WTC11 (cell line): ENCODE measurements at regions not wholly inside any gene's neighbourhood (a gene's known extent, or its start where the extent isn't known, plus 50 kb on each side); places are given as distances from the start of the nearest gene placed in this dataset.

Experiments
- ATAC-seq: fragments of 200-7000 bp; cut with Tn5 transposase; 2 replicates; pipeline ENCODE4 v1.10.0; 2021; ENCODE audit warnings: mild to moderate bottlenecking, moderate library complexity
- CTCF ChIA-PET: fragments of 300-600 bp; sonication (Branson Sonifier 250); formaldehyde crosslinking; loops from one replicate; lab custom pipeline; 2021; ENCODE audit warnings: antibody characterized with exemption; lab: Charles Lee
- POLR2A ChIA-PET: fragments of 350-600 bp; sonication (Branson Sonifier 250); formaldehyde crosslinking; loops from one replicate; lab custom pipeline; 2021; ENCODE audit warnings: antibody characterized with exemption; lab: Charles Lee
- DNase-seq: peaks from one replicate; pipeline ENCODE4 v3.0.0; 2021; ENCODE audit warnings: low spot score
- H3K27ac Mint-ChIP-seq: 2 replicates; pipeline ENCODE4 v1.8.0; 2021; ENCODE audit warnings: mixed read lengths
- H3K27me3 Mint-ChIP-seq: 2 replicates; pipeline ENCODE4 v1.8.0; 2021; ENCODE audit warnings: low read depth, mild to moderate bottlenecking, moderate library complexity, mixed read lengths
- H3K36me3 Mint-ChIP-seq: 2 replicates; pipeline ENCODE4 v1.8.0; 2021; ENCODE audit warnings: mixed read lengths
- H3K4me1 Mint-ChIP-seq: 2 replicates; pipeline ENCODE4 v1.8.0; 2022; ENCODE audit warnings: mixed read lengths
- H3K4me3 Mint-ChIP-seq: 2 replicates; pipeline ENCODE4 v1.8.0; 2021; ENCODE audit warnings: mild to moderate bottlenecking, moderate library complexity, mixed read lengths
- H3K9me3 Mint-ChIP-seq: 2 replicates; pipeline ENCODE4 v1.8.0; 2021; ENCODE audit warnings: mixed read lengths
- E2F1 ChIP-seq: sonication (generic); formaldehyde crosslinking; IDR thresholded peaks from 2 replicates; pipeline ENCODE4 v1.8.0; 2022; ENCODE audit warnings: mild to moderate bottlenecking, missing genetic modification reagents
- E2F5 ChIP-seq: sonication (generic); formaldehyde crosslinking; IDR thresholded peaks from 2 replicates; pipeline ENCODE4 v1.8.1; 2022; ENCODE audit warnings: mild to moderate bottlenecking, moderate library complexity, missing genetic modification reagents
- ETV6 ChIP-seq: sonication (generic); formaldehyde crosslinking; IDR thresholded peaks from 2 replicates; pipeline ENCODE4 v1.8.1; 2022; ENCODE audit warnings: mild to moderate bottlenecking, missing genetic modification reagents
- FOXJ3 ChIP-seq: sonication (generic); formaldehyde crosslinking; IDR thresholded peaks from 2 replicates; pipeline ENCODE4 v1.9.0; 2021; ENCODE audit warnings: missing genetic modification reagents, mild to moderate bottlenecking, borderline replicate concordance
- GRHL2 ChIP-seq: fragments of 250-450 bp; sonication (Bioruptor Pico); IDR thresholded peaks from 2 replicates; pipeline ENCODE4 v1.8.0; 2022; ENCODE audit warnings: mild to moderate bottlenecking, moderate library complexity; ENCODE audit not compliant: insufficient replicate concordance, severe bottlenecking
- JUN ChIP-seq: sonication (generic); formaldehyde crosslinking; IDR thresholded peaks from 2 replicates; pipeline ENCODE4 v1.8.0; 2023; ENCODE audit warnings: mild to moderate bottlenecking, missing genetic modification reagents
- KAT7 ChIP-seq: sonication (generic); formaldehyde crosslinking; IDR thresholded peaks from 2 replicates; pipeline ENCODE4 v1.8.1; 2023; ENCODE audit warnings: missing genetic modification reagents, mild to moderate bottlenecking, borderline replicate concordance
- MAX ChIP-seq: sonication (generic); formaldehyde crosslinking; IDR thresholded peaks from 2 replicates; pipeline ENCODE4 v1.8.0; 2022; ENCODE audit warnings: mild to moderate bottlenecking, missing genetic modification reagents
- MYBL2 ChIP-seq: sonication (generic); formaldehyde crosslinking; IDR thresholded peaks from 2 replicates; pipeline ENCODE4 v1.8.1; 2023; ENCODE audit warnings: mild to moderate bottlenecking, moderate library complexity, missing genetic modification reagents
- PRDM15 ChIP-seq: sonication (generic); formaldehyde crosslinking; IDR thresholded peaks from 2 replicates; pipeline ENCODE4 v1.8.0; 2022; ENCODE audit warnings: missing genetic modification reagents
- RORB ChIP-seq: fragments of 250-450 bp; sonication (Bioruptor Pico); IDR thresholded peaks from 2 replicates; pipeline ENCODE4 v1.9.0; 2021; ENCODE audit warnings: mild to moderate bottlenecking
- TCF7 ChIP-seq: sonication (generic); formaldehyde crosslinking; IDR thresholded peaks from 2 replicates; pipeline ENCODE4 v1.8.0; 2022; ENCODE audit warnings: mild to moderate bottlenecking, low read depth, missing genetic modification reagents, moderate library complexity
- TEAD1 ChIP-seq: sonication (generic); formaldehyde crosslinking; IDR thresholded peaks from 2 replicates; pipeline ENCODE4 v1.8.0; 2022; ENCODE audit warnings: mild to moderate bottlenecking, missing genetic modification reagents
- ZNF138 ChIP-seq: sonication (generic); formaldehyde crosslinking; conservative IDR thresholded peaks from 2 replicates; pipeline ENCODE4 v1.8.1; 2022; ENCODE audit warnings: mild to moderate bottlenecking, moderate library complexity, missing genetic modification reagents
- TF ChIP-seq, protein P1 (sequence below): fragments of 200-600 bp; IDR thresholded peaks from 2 replicates; pipeline ENCODE4 v1.8.0; 2022; ENCODE audit warnings: antibody characterized with exemption
- TF ChIP-seq, protein P2 (sequence below): fragments of 250-450 bp; sonication (Bioruptor Pico); conservative IDR thresholded peaks from 2 replicates; pipeline ENCODE4 v1.9.0; 2021; ENCODE audit warnings: mild to moderate bottlenecking
- TF ChIP-seq, protein P3 (sequence below): fragments of 250-450 bp; sonication (Bioruptor Pico); IDR thresholded peaks from 2 replicates; pipeline ENCODE4 v1.9.0; 2021; ENCODE audit warnings: mild to moderate bottlenecking

DNA sequence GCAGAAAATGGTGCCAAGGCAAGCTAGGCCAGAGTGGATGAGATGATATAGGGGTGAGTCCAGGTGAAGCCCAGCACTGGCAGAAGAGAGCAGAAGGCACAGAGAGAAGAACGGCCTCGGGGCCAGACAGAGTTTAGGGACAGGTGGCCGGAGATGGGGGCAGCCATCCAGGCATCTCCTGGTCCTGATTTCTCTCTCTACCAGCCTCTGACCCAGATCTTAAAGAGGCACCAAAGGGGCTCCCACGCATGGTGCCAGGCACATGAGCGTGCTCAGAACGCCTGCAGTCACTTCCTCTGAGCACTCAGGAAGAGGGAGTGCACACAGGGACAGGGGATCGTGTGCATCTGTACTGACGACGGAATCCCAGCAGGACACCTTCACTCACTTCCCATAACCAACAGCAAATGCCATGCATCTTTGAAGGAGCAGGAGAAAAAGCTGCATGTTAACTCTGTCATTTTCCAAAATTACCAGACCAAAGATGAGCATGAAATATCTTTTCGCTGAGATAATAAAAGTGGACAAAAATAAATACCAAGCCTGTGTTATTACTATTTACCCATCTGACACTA is 427.8 kb upstream of the MYT1L start (continued):
- no peak for TF ChIP-seq KAT7
- TF ChIP-seq TCF7 (CRISPR knock-in tag) = no peak
- TF ChIP-seq RORB (CRISPR knock-in tag) = no peak
- TF ChIP-seq, protein P1, sequence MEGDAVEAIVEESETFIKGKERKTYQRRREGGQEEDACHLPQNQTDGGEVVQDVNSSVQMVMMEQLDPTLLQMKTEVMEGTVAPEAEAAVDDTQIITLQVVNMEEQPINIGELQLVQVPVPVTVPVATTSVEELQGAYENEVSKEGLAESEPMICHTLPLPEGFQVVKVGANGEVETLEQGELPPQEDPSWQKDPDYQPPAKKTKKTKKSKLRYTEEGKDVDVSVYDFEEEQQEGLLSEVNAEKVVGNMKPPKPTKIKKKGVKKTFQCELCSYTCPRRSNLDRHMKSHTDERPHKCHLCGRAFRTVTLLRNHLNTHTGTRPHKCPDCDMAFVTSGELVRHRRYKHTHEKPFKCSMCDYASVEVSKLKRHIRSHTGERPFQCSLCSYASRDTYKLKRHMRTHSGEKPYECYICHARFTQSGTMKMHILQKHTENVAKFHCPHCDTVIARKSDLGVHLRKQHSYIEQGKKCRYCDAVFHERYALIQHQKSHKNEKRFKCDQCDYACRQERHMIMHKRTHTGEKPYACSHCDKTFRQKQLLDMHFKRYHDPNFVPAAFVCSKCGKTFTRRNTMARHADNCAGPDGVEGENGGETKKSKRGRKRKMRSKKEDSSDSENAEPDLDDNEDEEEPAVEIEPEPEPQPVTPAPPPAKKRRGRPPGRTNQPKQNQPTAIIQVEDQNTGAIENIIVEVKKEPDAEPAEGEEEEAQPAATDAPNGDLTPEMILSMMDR = no peak
- TF ChIP-seq ZNF138 (CRISPR knock-in tag) = no peak
- TF ChIP-seq ETV6 (CRISPR knock-in tag) = no peak
- no peak for TF ChIP-seq PRDM15 (CRISPR knock-in tag)
- no peak for TF ChIP-seq MAX (CRISPR knock-in tag)

DNA sequence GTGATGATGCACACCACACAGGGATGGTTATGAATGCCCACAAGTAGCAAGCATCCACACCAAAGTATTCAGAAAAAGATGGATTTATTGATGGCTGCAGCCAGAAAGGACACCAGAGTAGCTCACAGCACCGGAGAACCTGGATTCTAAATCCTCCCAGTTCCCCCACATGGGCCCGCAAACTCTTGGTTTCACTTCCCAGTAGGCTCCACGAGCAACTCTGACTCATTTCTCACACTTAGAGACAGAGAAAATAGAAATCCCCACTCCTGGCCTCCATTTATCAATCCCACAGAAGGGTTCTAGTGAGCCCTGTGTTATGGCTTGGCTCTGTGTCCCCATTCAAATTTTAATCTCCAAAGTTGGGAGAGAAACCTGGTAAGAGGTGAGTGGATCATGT is 426.7 kb upstream of the MYT1L start:
- ATAC-seq (no peak), DNase-seq (no peak)
- H3K27ac Mint-ChIP-seq = no peak overlapping the region
- H3K9me3 Mint-ChIP-seq = peaks cover 36% of the 10 kb centered on the region
- TF ChIP-seq, protein P1 = no peak
- no peak for TF ChIP-seq ETV6 (CRISPR knock-in tag)
- TF ChIP-seq, protein P2, sequence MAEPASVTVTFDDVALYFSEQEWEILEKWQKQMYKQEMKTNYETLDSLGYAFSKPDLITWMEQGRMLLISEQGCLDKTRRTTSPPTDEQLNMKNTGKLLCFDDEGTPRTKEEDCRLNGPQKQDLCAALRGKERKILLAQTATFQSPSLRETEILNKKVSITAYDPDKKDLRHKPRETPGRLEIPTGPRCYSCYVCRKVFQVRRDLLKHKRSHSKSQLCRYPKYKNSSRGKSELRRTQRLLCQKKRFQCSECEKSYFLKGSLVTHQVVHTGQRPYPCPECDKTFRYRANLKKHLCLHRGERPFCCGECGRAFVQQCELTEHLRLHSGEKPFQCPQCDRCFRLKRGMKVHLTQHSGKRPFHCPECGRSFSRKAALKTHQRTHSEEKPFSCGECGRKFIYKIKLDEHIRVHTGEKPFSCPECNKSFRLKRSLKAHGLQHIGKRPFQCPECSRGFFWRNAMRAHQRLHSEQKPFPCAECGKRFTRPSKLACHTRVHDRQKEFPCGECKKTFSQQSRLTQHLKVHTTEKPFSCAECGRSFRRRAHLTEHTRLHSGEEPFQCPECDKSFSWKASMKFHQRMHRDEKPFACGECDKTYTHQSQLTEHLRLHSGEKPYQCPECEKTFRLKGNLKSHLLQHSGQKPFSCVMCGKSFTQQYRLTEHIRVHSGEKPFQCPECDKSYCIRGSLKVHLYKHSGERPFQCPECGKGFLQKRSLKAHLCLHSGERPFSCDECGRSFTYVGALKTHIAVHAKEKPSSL (CRISPR knock-in tag) = no peak
- TF ChIP-seq GRHL2 (CRISPR knock-in tag) = no peak
- no peak for TF ChIP-seq JUN (CRISPR knock-in tag)
- TF ChIP-seq MYBL2 (CRISPR knock-in tag) = no peak
- TF ChIP-seq E2F1 (CRISPR knock-in tag) = no peak
- TF ChIP-seq, protein P3, sequence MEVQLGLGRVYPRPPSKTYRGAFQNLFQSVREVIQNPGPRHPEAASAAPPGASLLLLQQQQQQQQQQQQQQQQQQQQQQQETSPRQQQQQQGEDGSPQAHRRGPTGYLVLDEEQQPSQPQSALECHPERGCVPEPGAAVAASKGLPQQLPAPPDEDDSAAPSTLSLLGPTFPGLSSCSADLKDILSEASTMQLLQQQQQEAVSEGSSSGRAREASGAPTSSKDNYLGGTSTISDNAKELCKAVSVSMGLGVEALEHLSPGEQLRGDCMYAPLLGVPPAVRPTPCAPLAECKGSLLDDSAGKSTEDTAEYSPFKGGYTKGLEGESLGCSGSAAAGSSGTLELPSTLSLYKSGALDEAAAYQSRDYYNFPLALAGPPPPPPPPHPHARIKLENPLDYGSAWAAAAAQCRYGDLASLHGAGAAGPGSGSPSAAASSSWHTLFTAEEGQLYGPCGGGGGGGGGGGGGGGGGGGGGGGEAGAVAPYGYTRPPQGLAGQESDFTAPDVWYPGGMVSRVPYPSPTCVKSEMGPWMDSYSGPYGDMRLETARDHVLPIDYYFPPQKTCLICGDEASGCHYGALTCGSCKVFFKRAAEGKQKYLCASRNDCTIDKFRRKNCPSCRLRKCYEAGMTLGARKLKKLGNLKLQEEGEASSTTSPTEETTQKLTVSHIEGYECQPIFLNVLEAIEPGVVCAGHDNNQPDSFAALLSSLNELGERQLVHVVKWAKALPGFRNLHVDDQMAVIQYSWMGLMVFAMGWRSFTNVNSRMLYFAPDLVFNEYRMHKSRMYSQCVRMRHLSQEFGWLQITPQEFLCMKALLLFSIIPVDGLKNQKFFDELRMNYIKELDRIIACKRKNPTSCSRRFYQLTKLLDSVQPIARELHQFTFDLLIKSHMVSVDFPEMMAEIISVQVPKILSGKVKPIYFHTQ (CRISPR knock-in tag) = no peak
- no peak for TF ChIP-seq E2F5 (CRISPR knock-in tag)
- no peak for TF ChIP-seq TEAD1 (CRISPR knock-in tag)
- TF ChIP-seq FOXJ3 (CRISPR knock-in tag) = no peak
- no peak for TF ChIP-seq KAT7
- H3K4me3 Mint-ChIP-seq = no peak overlapping the region
- H3K4me1 Mint-ChIP-seq = no peaks in the 10 kb centered on the region
- peaks cover 2% of the 10 kb centered on the region; the same call in 1 of the 2 replicates for H3K27me3 Mint-ChIP-seq
- POLR2A ChIA-PET = no interaction called here
- CTCF ChIA-PET = no interaction called here
- peaks cover 23% of the 10 kb centered on the region for H3K36me3 Mint-ChIP-seq
